ENCODE measurements at regions not wholly inside any gene's neighbourhood (a gene's known extent, or its start where the extent isn't known, plus 50 kb on each side); places are given as distances from the start of the nearest gene placed in this dataset.

DNA sequence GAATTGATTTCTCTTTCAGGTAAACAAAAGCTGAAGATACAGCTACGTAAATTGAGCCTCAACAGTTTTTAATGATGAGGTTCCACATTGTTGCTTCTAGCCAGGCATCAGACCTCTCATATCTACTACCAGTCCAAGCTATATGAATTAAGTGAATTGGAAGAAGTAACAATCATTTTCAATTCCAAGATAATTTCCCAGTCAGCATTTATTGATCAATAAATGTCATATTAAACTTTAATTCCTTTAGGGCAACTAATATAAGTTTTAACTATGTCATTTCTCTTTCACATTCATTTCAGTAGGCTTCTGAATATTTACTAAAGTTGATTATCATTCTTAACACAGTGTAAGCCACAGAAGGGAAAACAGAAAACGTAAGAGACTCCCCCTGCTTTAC is 1413.7 kb upstream of the CELF2 start:
- no peak overlapping the region for H3K4me3 ChIP-seq (replicated peaks in 1 of 2; ENCODE audit: low read depth in 2 of 2, low read length in 2 of 2)
- TF ChIP-seq, protein P1, sequence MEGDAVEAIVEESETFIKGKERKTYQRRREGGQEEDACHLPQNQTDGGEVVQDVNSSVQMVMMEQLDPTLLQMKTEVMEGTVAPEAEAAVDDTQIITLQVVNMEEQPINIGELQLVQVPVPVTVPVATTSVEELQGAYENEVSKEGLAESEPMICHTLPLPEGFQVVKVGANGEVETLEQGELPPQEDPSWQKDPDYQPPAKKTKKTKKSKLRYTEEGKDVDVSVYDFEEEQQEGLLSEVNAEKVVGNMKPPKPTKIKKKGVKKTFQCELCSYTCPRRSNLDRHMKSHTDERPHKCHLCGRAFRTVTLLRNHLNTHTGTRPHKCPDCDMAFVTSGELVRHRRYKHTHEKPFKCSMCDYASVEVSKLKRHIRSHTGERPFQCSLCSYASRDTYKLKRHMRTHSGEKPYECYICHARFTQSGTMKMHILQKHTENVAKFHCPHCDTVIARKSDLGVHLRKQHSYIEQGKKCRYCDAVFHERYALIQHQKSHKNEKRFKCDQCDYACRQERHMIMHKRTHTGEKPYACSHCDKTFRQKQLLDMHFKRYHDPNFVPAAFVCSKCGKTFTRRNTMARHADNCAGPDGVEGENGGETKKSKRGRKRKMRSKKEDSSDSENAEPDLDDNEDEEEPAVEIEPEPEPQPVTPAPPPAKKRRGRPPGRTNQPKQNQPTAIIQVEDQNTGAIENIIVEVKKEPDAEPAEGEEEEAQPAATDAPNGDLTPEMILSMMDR (IDR thresholded peaks at IDR 0.05; ENCODE audit: low read depth, low read length): no peak
- DNase-seq (ENCODE audit: low read depth in 2 of 2): no peak

DNA sequence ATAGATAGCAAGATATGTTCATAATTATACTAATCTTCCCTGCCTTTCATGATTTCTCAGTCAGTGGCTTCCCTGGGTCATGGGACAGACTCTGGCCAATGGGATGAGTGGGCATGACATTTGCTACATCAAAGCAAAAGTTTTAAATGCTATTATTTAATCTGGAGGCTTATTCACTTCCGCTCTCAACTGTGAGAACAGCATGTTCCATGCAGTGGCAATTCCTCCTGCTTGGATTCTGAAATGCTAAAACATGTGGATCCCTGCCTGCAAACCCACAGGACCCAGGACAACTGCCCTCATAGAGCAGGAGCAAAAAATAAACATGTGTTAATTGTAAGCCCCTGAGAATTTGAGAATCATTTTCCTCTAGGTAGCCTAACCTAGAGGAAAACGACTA is 1412.4 kb upstream of the CELF2 start:
- H3K4me3 ChIP-seq (replicated peaks in 1 of 2; ENCODE audit: low read depth in 2 of 2, low read length in 2 of 2): no peak overlapping the region
- DNase-seq (ENCODE audit: low read depth in 2 of 2): peak in 1 of 2 donors; percentile 8
- TF ChIP-seq, protein P1 (IDR thresholded peaks at IDR 0.05; ENCODE audit: low read depth, low read length): no peak

DNA sequence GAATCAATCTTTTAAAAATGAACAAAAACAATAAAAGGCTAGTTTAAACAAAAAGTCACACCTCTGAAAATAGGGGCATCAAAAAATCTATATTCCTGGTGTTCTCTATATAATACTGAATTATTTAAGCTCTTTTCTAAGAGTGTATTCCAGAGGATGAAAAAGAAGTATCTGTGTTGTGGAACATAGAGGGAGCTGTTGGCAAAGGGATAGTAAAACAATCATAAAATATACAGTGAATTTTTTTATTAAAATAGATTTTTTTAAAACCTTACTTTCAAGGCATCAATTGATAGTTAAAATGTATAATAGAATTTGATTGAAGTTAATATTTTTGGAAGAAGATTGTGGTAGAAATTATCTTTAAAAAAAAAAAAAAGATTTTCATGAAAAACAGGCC is 1409.1 kb upstream of the CELF2 start:
- peak; percentile 57 to 65 for DNase-seq (ENCODE audit: low read depth in 2 of 2)

DNA sequence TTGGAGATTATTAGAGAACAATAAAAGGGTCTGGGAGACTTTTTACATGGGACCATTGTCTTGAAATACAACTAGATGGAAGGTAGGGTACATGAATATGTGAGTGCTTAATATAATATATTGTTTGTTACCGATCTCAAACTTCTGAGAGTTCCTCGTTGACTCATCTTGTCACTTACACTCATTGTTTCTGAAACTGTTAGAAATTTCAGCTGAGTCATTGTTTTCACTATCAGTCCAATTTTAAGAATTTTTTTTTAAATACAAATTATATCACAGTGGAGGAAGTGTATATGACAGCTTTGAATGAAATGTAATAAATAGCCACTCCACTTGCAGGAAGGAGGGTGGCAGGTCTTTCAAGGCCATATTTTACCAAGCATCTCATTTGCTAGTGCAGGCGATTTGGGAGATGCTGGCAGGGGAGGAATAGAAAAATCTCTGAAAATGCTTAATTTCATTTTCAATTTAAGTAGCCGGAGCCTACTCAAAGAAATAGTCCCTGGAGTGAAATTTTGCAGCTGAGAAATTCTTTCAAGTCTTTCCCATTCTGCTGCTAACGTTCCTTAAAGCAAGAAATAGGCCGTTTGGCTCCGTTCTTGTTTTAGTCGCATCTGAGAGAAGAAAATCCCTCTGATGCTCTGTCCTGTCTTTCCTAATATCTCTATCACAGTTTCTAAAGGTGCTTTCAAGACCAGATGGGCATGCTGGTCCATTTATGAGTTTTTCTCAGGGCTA is 1404.2 kb upstream of the CELF2 start:
- no peak overlapping the region for H3K4me3 ChIP-seq (replicated peaks in 1 of 2; ENCODE audit: low read depth in 2 of 2, low read length in 2 of 2)
- peak; percentile 22 to 53 for DNase-seq (ENCODE audit: low read depth in 2 of 2)
- TF ChIP-seq, protein P1 (IDR thresholded peaks at IDR 0.05; ENCODE audit: low read depth, low read length): no peak

More for the DNA sequence above, 1409.1 kb upstream of the CELF2 start:
- TF ChIP-seq, protein P1 (IDR thresholded peaks at IDR 0.05; ENCODE audit: low read depth, low read length): peak; percentile 50
- H3K4me3 ChIP-seq (replicated peaks in 1 of 2; ENCODE audit: low read depth in 2 of 2, low read length in 2 of 2): no peak overlapping the region

DNA sequence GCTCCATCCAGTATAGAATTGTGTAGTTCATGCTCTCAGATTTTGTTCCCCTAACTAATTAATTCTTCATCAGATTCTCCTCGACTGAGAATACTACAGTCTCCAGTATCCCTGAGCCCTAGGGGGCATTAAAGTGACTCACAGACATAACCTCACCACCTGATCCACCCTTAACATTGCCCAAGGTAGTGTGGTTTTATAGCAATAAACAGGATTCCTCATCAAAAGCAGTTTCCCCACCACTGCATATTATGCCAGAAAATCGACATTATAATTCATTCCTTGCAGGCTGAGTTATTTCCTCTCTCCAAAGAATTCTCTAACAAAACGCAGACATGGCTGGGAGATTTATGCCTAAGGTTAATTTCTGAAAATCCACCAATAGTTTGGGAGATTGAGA is 1402.5 kb upstream of the CELF2 start:
- peak in 1 of 2 donors; percentile 34 for DNase-seq (ENCODE audit: low read depth in 2 of 2)
- no peak overlapping the region for H3K4me3 ChIP-seq (replicated peaks in 1 of 2; ENCODE audit: low read depth in 2 of 2, low read length in 2 of 2)
- TF ChIP-seq, protein P1 (IDR thresholded peaks at IDR 0.05; ENCODE audit: low read depth, low read length): no peak

DNA sequence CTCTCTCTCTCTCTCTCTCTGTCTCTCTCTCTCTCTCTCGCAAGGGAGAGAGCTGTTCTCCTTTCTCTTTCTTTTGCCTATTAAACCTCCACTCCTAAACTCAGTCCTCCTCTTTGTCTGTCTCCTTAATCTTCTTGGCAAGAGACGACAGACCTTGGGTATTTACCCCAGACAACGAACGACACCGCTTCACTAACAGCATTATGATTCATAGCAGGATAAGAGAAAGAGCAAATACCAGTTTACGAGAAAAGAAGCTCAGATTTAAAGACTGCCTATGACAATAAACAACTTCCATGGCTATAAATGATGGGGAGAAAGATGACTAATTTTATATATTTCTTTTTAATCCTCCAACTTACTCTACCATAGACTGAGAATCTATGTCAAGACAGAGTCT is 1396.5 kb upstream of the CELF2 start:
- TF ChIP-seq, protein P1 (IDR thresholded peaks at IDR 0.05; ENCODE audit: low read depth, low read length): no peak
- DNase-seq (ENCODE audit: low read depth in 2 of 2): no peak
- H3K4me3 ChIP-seq (replicated peaks in 1 of 2; ENCODE audit: low read depth in 2 of 2, low read length in 2 of 2): no peak overlapping the region

DNA sequence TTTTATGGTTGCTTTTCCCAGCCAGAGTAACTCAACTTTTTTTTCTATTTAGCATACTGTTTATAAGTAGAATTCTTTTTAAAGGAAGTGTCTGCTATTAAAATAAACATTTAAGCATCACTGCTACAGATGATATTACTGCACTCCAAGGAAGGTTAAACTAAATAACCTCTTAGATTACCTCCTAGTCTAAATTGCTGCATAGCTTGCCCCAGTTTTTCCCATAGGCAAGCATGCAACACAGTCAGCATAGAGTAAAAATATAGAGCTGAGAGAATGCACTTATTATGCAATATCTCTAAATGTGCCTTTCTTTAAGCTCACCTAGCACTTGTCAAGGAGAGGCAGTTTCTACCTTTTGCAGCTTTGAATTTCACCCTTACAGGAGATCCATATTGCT is 1392.4 kb upstream of the CELF2 start:
- DNase-seq (ENCODE audit: low read depth in 2 of 2): no peak
- TF ChIP-seq, protein P1 (IDR thresholded peaks at IDR 0.05; ENCODE audit: low read depth, low read length): no peak
- no peak overlapping the region for H3K4me3 ChIP-seq (replicated peaks in 1 of 2; ENCODE audit: low read depth in 2 of 2, low read length in 2 of 2)
